Transverse colon (tissue), 4 donors: ENCODE measurements at regions not wholly inside any gene's neighbourhood (a gene's known extent, or its start where the extent isn't known, plus 50 kb on each side); places are given as distances from the start of the nearest gene placed in this dataset.

Source experiments
- DNase-seq: peaks from one replicate; pipeline ENCODE4 v3.0.0-alpha.2; 2019
- H3K27ac ChIP-seq, 4 donors: fragments of 200-600 bp; sonication (generic); 2 replicates each; pipeline ENCODE4 v1.5.1; 2016 to 2018; ENCODE audit warnings: inconsistent platforms in 4 of 4
- H3K27me3 ChIP-seq: fragments of 200-600 bp; sonication (generic); 2 replicates; pipeline ENCODE4 v1.5.1; 2017; ENCODE audit warnings: inconsistent platforms
- H3K36me3 ChIP-seq, 4 donors: fragments of 200-600 bp; sonication (generic); 2 replicates each; pipeline ENCODE4 v1.5.1; 2017 to 2019; ENCODE audit warnings: inconsistent platforms in 4 of 4
- H3K4me1 ChIP-seq, 4 donors: fragments of 200-600 bp; sonication (generic); 2 replicates each; pipeline ENCODE4 v1.5.1; 2017 to 2020; ENCODE audit warnings: inconsistent platforms in 4 of 4
- H3K4me3 ChIP-seq, 4 donors: fragments of 200-600 bp; sonication (generic); 1 replicate in 1 of 4; 2 replicates in 3 of 4; pipeline versions ENCODE4 v1.5.1 to v1.6.1; 2017 to 2019; ENCODE audit warnings: inconsistent platforms in 4 of 4
- H3K9me3 ChIP-seq, 2 donors: fragments of 200-600 bp; sonication (generic); 2 replicates each; pipeline ENCODE4 v1.5.1; 2017 to 2019; ENCODE audit warnings: inconsistent platforms in 2 of 2
- CTCF ChIP-seq, 5 experiments: fragments of 200-600 bp in 3 of 5; fragments of 450-650 bp in 2 of 5; sonication (generic) in 3 of 5; IDR thresholded peaks; 1 replicate in 2 of 5; 2 replicates in 3 of 5; pipeline ENCODE4 v1.5.1; 2016 to 2017; ENCODE audit warnings: antibody characterized with exemption in 5 of 5, inconsistent platforms in 3 of 5, mild to moderate bottlenecking in 2 of 5, moderate library complexity in 1 of 5
- EP300 ChIP-seq: sonication (generic); formaldehyde crosslinking; IDR thresholded peaks from one replicate; pipeline ENCODE4 v1.6.1; 2017; ENCODE audit warnings: antibody characterized with exemption, low read depth
- POLR2A ChIP-seq: fragments of 450-650 bp; IDR thresholded peaks from one replicate; pipeline ENCODE4 v1.6.1; 2016; ENCODE audit warnings: antibody characterized with exemption, mild to moderate bottlenecking, moderate library complexity
- POLR2AphosphoS5 ChIP-seq, 3 donors: sonication (generic); formaldehyde crosslinking; IDR thresholded peaks; one replicate each; pipeline ENCODE4 v1.6.1; 2016; ENCODE audit warnings: antibody characterized with exemption in 3 of 3
- WGBS, 2 donors: methylation state at CpG; one replicate each; pipeline ENCODE4 v1.1.5; 2018; ENCODE audit warnings: low coverage in 1 of 2; 5-methylcytosine and 5-hydroxymethylcytosine counted together
- in situ Hi-C, 4 donors: fragments of 200-750 bp; cut with MboI; loops; one replicate each; pipeline versions ENCODE4 v1.15.0 to v1.15.1; 2017; ENCODE audit warnings: low sequenced_read_pairs in 3 of 4, low pct_ligation_motif_present in 1 of 4, low pct_unique_long_range_greater_than_20kb in 1 of 4
- intact Hi-C: fragments of 100-400 bp; cut with DNase I; formaldehyde crosslinking; loops from one replicate; pipeline ENCODE4 v1.15.1; 2023; ENCODE audit warnings: low total_unique reads

GRCh38 chr5:58148254-58148775 is 311.6 kb downstream of the PLK2 start:
- no peak for TF ChIP-seq POLR2A
- TF ChIP-seq CTCF (IDR thresholded peaks at IDR 0.05): no peak
- TF ChIP-seq EP300: no peak
- TF ChIP-seq POLR2AphosphoS5 (IDR thresholded peaks at IDR 0.05): no peak
- H3K4me3 ChIP-seq: no peak overlapping the region
- no peak for DNase-seq
- no peaks in the 10 kb centered on the region for H3K9me3 ChIP-seq
- no peaks in the 10 kb centered on the region for H3K27me3 ChIP-seq
- no peaks in the 10 kb centered on the region for H3K4me1 ChIP-seq
- H3K27ac ChIP-seq: no peak overlapping the region
- in situ Hi-C loops (no loop called here), intact Hi-C loops (no loop called here)
- H3K36me3 ChIP-seq: no peaks in the 10 kb centered on the region

GRCh38 chr5:58145397-58145934 is 314.4 kb downstream of the PLK2 start:
- no peak overlapping the region for H3K27ac ChIP-seq
- no peaks in the 10 kb centered on the region for H3K4me1 ChIP-seq
- no peaks in the 10 kb centered on the region for H3K27me3 ChIP-seq
- WGBS, 2 donors: 91 to 92% methylated on average over 11 of the region's 11 CpGs
- no peaks in the 10 kb centered on the region for H3K36me3 ChIP-seq
- intact Hi-C loops: no loop called here
- H3K4me3 ChIP-seq: no peak overlapping the region
- DNase-seq: no peak
- TF ChIP-seq POLR2AphosphoS5 (IDR thresholded peaks at IDR 0.05) (no peak), EP300 (no peak), CTCF (IDR thresholded peaks at IDR 0.05) (no peak), POLR2A (no peak)
- in situ Hi-C loops: no loop called here
- H3K9me3 ChIP-seq: no peaks in the 10 kb centered on the region

- in situ Hi-C loops (no loop called here), intact Hi-C loops (no loop called here)
- no peak for TF ChIP-seq CTCF (IDR thresholded peaks at IDR 0.05)
- no peak for TF ChIP-seq POLR2AphosphoS5 (IDR thresholded peaks at IDR 0.05)
- no peak for TF ChIP-seq POLR2A
- TF ChIP-seq EP300: no peak
- 95 to 100% methylated on average over 2 of the region's 2 CpGs for WGBS, 2 donors
- Histone ChIP-seq H3K27me3 (no peaks in the 10 kb centered on the region), H3K9me3 (no peaks in the 10 kb centered on the region), H3K4me1 (no peaks in the 10 kb centered on the region), H3K36me3 (no peaks in the 10 kb centered on the region), H3K27ac (no peak overlapping the region), H3K4me3 (no peak overlapping the region)
- DNase-seq: no peak
Observed at GRCh38 chr5:58143727-58144126, 316.2 kb downstream of the PLK2 start.

- no peak for DNase-seq
- H3K36me3 ChIP-seq: no peaks in the 10 kb centered on the region
- in situ Hi-C loops: no loop called here
- no peaks in the 10 kb centered on the region for H3K27me3 ChIP-seq
- no peaks in the 10 kb centered on the region for H3K9me3 ChIP-seq
- no peaks in the 10 kb centered on the region for H3K4me1 ChIP-seq
- intact Hi-C loops: no loop called here
- no peak for TF ChIP-seq POLR2AphosphoS5 (IDR thresholded peaks at IDR 0.05)
- TF ChIP-seq CTCF (IDR thresholded peaks at IDR 0.05): no peak
- TF ChIP-seq POLR2A: no peak
- no peak for TF ChIP-seq EP300
- 66% methylated on average over 1 of the region's 1 CpG; no CpG with 5 or more reads in 1 of the 2 donors for WGBS, 2 donors
- H3K27ac ChIP-seq: no peak overlapping the region
- no peak overlapping the region for H3K4me3 ChIP-seq
Observed at GRCh38 chr5:58143181-58143580, 316.7 kb downstream of the PLK2 start.
